Stimulated activated CD4-positive, alpha-beta T cell treated with anti-CD3 and anti-CD28 coated beads, Interleukin-12 subunit alpha, Interleukin-12 subunit beta, amount 100 ng/mL, for 4 hours (primary cell): ENCODE measurements at regions not wholly inside any gene's neighbourhood (a gene's known extent, or its start where the extent isn't known, plus 50 kb on each side); places are given as distances from the start of the nearest gene placed in this dataset.

Experiments
- DNase-seq: peaks from one replicate; pipeline ENCODE4 v3.0.0-alpha.2; 2020

GRCh38 chr3:43178891-43179366 lies 73.0 kb upstream of the POMGNT2 start:
- no peak for DNase-seq

- no peak for DNase-seq
These were observed 71.2 kb upstream of the POMGNT2 start for GRCh38 chr3:43177085-43177484.

- DNase-seq: no peak
These were observed 70.8 kb upstream of the POMGNT2 start for GRCh38 chr3:43176666-43177065.

- no peak for DNase-seq
These were observed 69.7 kb upstream of the POMGNT2 start for GRCh38 chr3:43175541-43175940.

- no peak for DNase-seq
These were observed 68.1 kb upstream of the POMGNT2 start for GRCh38 chr3:43173949-43174348.

- no peak for DNase-seq
These were observed 65.9 kb upstream of the POMGNT2 start for GRCh38 chr3:43171748-43172147.

- no peak for DNase-seq
These were observed 64.7 kb upstream of the POMGNT2 start for GRCh38 chr3:43170553-43170952.

- no peak for DNase-seq
These were observed 64.1 kb upstream of the POMGNT2 start for GRCh38 chr3:43169987-43170386.

GRCh38 chr3:43166406-43166805 lies 60.5 kb upstream of the POMGNT2 start:
- no peak for DNase-seq

GRCh38 chr3:43165786-43166185 lies 59.9 kb upstream of the POMGNT2 start:
- no peak for DNase-seq

GRCh38 chr3:43163895-43164493 lies 58.1 kb upstream of the POMGNT2 start:
- no peak for DNase-seq

- no peak for DNase-seq
These were observed 56.6 kb upstream of the POMGNT2 start for GRCh38 chr3:43162230-43163084.

- no peak for DNase-seq
These were observed 55.9 kb upstream of the POMGNT2 start for GRCh38 chr3:43161684-43162229.

GRCh38 chr3:43160664-43161063 lies 54.8 kb upstream of the POMGNT2 start:
- no peak for DNase-seq

GRCh38 chr3:43159876-43160255 lies 54.0 kb upstream of the POMGNT2 start:
- DNase-seq: no peak

- no peak for DNase-seq
These were observed 53.4 kb upstream of the POMGNT2 start for GRCh38 chr3:43159131-43159875.

GRCh38 chr3:43156812-43157455 lies 51.1 kb upstream of the POMGNT2 start:
- no peak for DNase-seq

GRCh38 chr3:43155464-43156121 lies 49.7 kb upstream of the POMGNT2 start:
- no peak for DNase-seq
